Suprapubic skin (tissue), 4 donors: ENCODE measurements at regions not wholly inside any gene's neighbourhood (a gene's known extent, or its start where the extent isn't known, plus 50 kb on each side); places are given as distances from the start of the nearest gene placed in this dataset.

Source experiments
- EP300 ChIP-seq: sonication (generic); formaldehyde crosslinking; IDR thresholded peaks from one replicate; pipeline ENCODE4 v1.6.1; 2017; ENCODE audit warnings: antibody characterized with exemption
- POLR2A ChIP-seq, 2 donors: fragments of 450-650 bp; IDR thresholded peaks; one replicate each; pipeline ENCODE4 v1.6.1; 2017; ENCODE audit warnings: antibody characterized with exemption in 2 of 2, mild to moderate bottlenecking in 2 of 2, moderate library complexity in 2 of 2
- POLR2AphosphoS5 ChIP-seq, 3 donors: sonication (generic); formaldehyde crosslinking; IDR thresholded peaks; one replicate each; pipeline ENCODE4 v1.6.1; 2017; ENCODE audit warnings: antibody characterized with exemption in 3 of 3
- TF ChIP-seq, protein P1 (sequence below), 2 donors: fragments of 200-600 bp in 1 of 2; fragments of 450-650 bp in 1 of 2; sonication (generic) in 1 of 2; IDR thresholded peaks; one replicate each; pipeline ENCODE4 v1.5.1; 2016 to 2019; ENCODE audit warnings: antibody characterized with exemption in 2 of 2, mild to moderate bottlenecking in 1 of 2, moderate library complexity in 1 of 2

DNA sequence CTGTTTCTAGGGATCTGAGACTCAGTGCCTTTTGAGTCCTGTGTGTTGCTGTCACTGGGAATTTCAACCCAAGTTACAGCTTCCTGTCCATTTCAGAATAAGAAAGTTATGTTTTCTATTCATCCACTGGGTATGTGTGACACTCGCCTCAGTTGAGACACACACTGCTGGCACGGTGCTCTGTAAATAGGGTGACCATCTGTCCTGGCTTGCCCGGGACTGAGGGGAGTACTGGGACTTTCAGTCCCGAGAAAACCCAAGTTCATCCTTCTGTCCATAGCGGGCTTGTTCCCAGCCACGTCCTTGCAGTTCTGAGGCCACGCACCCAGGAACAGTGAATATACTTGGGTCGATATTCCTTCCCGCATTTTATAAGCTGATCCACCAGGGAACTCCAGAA lies 56.3 kb upstream of the DISP3 start:
- TF ChIP-seq POLR2A (IDR thresholded peaks at IDR 0.05) (no peak), POLR2AphosphoS5 (IDR thresholded peaks at IDR 0.05) (no peak), EP300 (no peak)
- TF ChIP-seq, protein P1, sequence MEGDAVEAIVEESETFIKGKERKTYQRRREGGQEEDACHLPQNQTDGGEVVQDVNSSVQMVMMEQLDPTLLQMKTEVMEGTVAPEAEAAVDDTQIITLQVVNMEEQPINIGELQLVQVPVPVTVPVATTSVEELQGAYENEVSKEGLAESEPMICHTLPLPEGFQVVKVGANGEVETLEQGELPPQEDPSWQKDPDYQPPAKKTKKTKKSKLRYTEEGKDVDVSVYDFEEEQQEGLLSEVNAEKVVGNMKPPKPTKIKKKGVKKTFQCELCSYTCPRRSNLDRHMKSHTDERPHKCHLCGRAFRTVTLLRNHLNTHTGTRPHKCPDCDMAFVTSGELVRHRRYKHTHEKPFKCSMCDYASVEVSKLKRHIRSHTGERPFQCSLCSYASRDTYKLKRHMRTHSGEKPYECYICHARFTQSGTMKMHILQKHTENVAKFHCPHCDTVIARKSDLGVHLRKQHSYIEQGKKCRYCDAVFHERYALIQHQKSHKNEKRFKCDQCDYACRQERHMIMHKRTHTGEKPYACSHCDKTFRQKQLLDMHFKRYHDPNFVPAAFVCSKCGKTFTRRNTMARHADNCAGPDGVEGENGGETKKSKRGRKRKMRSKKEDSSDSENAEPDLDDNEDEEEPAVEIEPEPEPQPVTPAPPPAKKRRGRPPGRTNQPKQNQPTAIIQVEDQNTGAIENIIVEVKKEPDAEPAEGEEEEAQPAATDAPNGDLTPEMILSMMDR (IDR thresholded peaks at IDR 0.05) = no peak
